ENCODE measurements at regions not wholly inside any gene's neighbourhood (a gene's known extent, or its start where the extent isn't known, plus 50 kb on each side); places are given as distances from the start of the nearest gene placed in this dataset.

- TF ChIP-seq, protein P1, sequence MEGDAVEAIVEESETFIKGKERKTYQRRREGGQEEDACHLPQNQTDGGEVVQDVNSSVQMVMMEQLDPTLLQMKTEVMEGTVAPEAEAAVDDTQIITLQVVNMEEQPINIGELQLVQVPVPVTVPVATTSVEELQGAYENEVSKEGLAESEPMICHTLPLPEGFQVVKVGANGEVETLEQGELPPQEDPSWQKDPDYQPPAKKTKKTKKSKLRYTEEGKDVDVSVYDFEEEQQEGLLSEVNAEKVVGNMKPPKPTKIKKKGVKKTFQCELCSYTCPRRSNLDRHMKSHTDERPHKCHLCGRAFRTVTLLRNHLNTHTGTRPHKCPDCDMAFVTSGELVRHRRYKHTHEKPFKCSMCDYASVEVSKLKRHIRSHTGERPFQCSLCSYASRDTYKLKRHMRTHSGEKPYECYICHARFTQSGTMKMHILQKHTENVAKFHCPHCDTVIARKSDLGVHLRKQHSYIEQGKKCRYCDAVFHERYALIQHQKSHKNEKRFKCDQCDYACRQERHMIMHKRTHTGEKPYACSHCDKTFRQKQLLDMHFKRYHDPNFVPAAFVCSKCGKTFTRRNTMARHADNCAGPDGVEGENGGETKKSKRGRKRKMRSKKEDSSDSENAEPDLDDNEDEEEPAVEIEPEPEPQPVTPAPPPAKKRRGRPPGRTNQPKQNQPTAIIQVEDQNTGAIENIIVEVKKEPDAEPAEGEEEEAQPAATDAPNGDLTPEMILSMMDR (conservative IDR thresholded peaks at IDR 0.05; ENCODE audit: low read length) = no peak
- TF ChIP-seq EZH2phosphoT487 (IDR thresholded peaks at IDR 0.05; ENCODE audit: borderline replicate concordance) = no peak
Measured at GRCh38 chr3:1632128-1632527, 466.5 kb upstream of the CNTN4 start.

Data from Loucy (cell line).